ENCODE measurements at regions not wholly inside any gene's neighbourhood (a gene's known extent, or its start where the extent isn't known, plus 50 kb on each side); places are given as distances from the start of the nearest gene placed in this dataset.

DNA sequence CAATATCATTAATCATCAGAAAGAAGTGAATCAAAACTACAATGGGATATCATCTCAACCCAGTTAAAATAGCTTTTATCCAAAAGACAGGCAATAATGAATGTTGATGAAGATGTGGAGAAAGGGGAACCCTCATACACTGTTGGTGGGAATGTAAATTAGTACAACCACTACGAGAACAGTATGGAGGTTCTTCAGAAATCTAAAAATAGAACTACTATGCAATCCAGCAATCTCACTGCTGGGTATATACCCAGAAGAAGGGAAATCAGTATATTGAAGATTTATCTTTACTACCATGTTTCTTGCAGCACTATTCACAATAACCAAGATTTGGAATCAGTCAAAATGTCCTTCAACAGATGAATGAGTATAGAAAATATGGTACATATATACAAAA is 189.8 kb downstream of the HHIPL2 start:
- ChIA-PET POLR2A (no interaction called here), CTCF (no interaction called here)
- DNase-seq (ENCODE audit: extremely low spot score): no peak
- TF ChIP-seq BHLHE40 (IDR thresholded peaks at IDR 0.05; ENCODE audit: borderline replicate concordance): no peak
- no peak for TF ChIP-seq FOXM1 (IDR thresholded peaks at IDR 0.05; ENCODE audit: borderline replicate concordance)
- TF ChIP-seq FOXK2 (IDR thresholded peaks at IDR 0.05): no peak
- TF ChIP-seq NFRKB (IDR thresholded peaks at IDR 0.05): no peak
- no peak for TF ChIP-seq L3MBTL2 (conservative IDR thresholded peaks at IDR 0.05)
- TF ChIP-seq SP1 (IDR thresholded peaks at IDR 0.05): no peak
- no peak for TF ChIP-seq HDGF (IDR thresholded peaks at IDR 0.05; ENCODE audit: borderline replicate concordance)
- TF ChIP-seq, protein P1, sequence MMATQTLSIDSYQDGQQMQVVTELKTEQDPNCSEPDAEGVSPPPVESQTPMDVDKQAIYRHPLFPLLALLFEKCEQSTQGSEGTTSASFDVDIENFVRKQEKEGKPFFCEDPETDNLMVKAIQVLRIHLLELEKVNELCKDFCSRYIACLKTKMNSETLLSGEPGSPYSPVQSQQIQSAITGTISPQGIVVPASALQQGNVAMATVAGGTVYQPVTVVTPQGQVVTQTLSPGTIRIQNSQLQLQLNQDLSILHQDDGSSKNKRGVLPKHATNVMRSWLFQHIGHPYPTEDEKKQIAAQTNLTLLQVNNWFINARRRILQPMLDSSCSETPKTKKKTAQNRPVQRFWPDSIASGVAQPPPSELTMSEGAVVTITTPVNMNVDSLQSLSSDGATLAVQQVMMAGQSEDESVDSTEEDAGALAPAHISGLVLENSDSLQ (IDR thresholded peaks at IDR 0.05): no peak
- no peak for TF ChIP-seq LEF1 (IDR thresholded peaks at IDR 0.05; ENCODE audit: borderline replicate concordance)
- TF ChIP-seq SUZ12 (IDR thresholded peaks at IDR 0.05): no peak
- no peak for TF ChIP-seq ARNT (IDR thresholded peaks at IDR 0.05)
- TF ChIP-seq ZNF384 (IDR thresholded peaks at IDR 0.05): no peak
- no peak for TF ChIP-seq CTBP1 (IDR thresholded peaks at IDR 0.05; ENCODE audit: borderline replicate concordance)
- no peak for TF ChIP-seq ELF4 (IDR thresholded peaks at IDR 0.05)

GRCh38 chr1:222357252-222357651 is 190.7 kb downstream of the HHIPL2 start:
- POLR2A ChIA-PET: no interaction called here
- CTCF ChIA-PET: no interaction called here
- TF ChIP-seq FOXK2 (IDR thresholded peaks at IDR 0.05): no peak
- no peak for TF ChIP-seq ZNF384 (IDR thresholded peaks at IDR 0.05)
- TF ChIP-seq LEF1 (IDR thresholded peaks at IDR 0.05; ENCODE audit: borderline replicate concordance): no peak
- TF ChIP-seq CTBP1 (IDR thresholded peaks at IDR 0.05; ENCODE audit: borderline replicate concordance): no peak
- TF ChIP-seq L3MBTL2 (conservative IDR thresholded peaks at IDR 0.05): no peak
- TF ChIP-seq, protein P1 (IDR thresholded peaks at IDR 0.05): no peak
- no peak for TF ChIP-seq BHLHE40 (IDR thresholded peaks at IDR 0.05; ENCODE audit: borderline replicate concordance)
- no peak for TF ChIP-seq HDGF (IDR thresholded peaks at IDR 0.05; ENCODE audit: borderline replicate concordance)
- TF ChIP-seq FOXM1 (IDR thresholded peaks at IDR 0.05; ENCODE audit: borderline replicate concordance): no peak
- no peak for TF ChIP-seq TARDBP (IDR thresholded peaks at IDR 0.05)
- no peak for TF ChIP-seq ARNT (IDR thresholded peaks at IDR 0.05)
- no peak for TF ChIP-seq SP1 (IDR thresholded peaks at IDR 0.05)
- no peak for TF ChIP-seq FOXA1 (IDR thresholded peaks at IDR 0.05)
- TF ChIP-seq ELF4 (IDR thresholded peaks at IDR 0.05): no peak
- no peak for TF ChIP-seq NFRKB (IDR thresholded peaks at IDR 0.05)
- TF ChIP-seq SUZ12 (IDR thresholded peaks at IDR 0.05): no peak
- DNase-seq (ENCODE audit: extremely low spot score): no peak

DNA sequence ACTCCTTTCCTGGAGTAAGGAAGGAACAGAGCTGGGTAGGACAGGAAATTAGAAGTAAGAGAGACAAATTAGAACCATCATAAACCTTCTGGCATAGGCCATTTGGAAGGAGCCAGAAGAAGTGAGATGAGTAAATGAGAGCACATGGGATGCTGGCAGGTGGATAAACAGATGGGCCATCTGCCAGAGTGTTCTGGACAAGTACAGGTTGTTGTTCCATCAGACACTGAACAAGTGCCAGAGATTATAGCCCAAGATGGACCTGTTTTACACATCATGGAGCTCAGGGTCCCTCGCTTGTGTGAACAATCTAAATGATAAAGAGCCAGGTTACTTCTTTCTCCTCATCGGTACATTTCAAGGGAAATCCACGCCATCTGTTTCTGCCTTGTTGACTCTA is 200.3 kb downstream of the HHIPL2 start:
- POLR2A ChIA-PET: no interaction called here
- no peak for DNase-seq (ENCODE audit: extremely low spot score)
- CTCF ChIA-PET: no interaction called here
- TF ChIP-seq TARDBP (IDR thresholded peaks at IDR 0.05): no peak
- no peak for TF ChIP-seq ELF4 (IDR thresholded peaks at IDR 0.05)
- TF ChIP-seq FOXM1 (IDR thresholded peaks at IDR 0.05; ENCODE audit: borderline replicate concordance): no peak
- TF ChIP-seq NFRKB (IDR thresholded peaks at IDR 0.05): no peak
- TF ChIP-seq ARNT (IDR thresholded peaks at IDR 0.05): no peak
- TF ChIP-seq SUZ12 (IDR thresholded peaks at IDR 0.05): no peak
- no peak for TF ChIP-seq ZNF384 (IDR thresholded peaks at IDR 0.05)
- TF ChIP-seq L3MBTL2 (conservative IDR thresholded peaks at IDR 0.05): no peak
- no peak for TF ChIP-seq FOXA1 (IDR thresholded peaks at IDR 0.05)
- no peak for TF ChIP-seq CTBP1 (IDR thresholded peaks at IDR 0.05; ENCODE audit: borderline replicate concordance)
- TF ChIP-seq BHLHE40 (IDR thresholded peaks at IDR 0.05; ENCODE audit: borderline replicate concordance): no peak
- TF ChIP-seq HDGF (IDR thresholded peaks at IDR 0.05; ENCODE audit: borderline replicate concordance): no peak
- TF ChIP-seq, protein P1 (IDR thresholded peaks at IDR 0.05): no peak

GRCh38 chr1:222346955-222347354 is 200.9 kb downstream of the HHIPL2 start:
- POLR2A ChIA-PET: no interaction called here
- TF ChIP-seq FOXA1 (IDR thresholded peaks at IDR 0.05): no peak
- no peak for TF ChIP-seq TARDBP (IDR thresholded peaks at IDR 0.05)
- no peak for TF ChIP-seq ELF4 (IDR thresholded peaks at IDR 0.05)
- no peak for TF ChIP-seq FOXM1 (IDR thresholded peaks at IDR 0.05; ENCODE audit: borderline replicate concordance)
- CTCF ChIA-PET: no interaction called here
- no peak for DNase-seq (ENCODE audit: extremely low spot score)

DNA sequence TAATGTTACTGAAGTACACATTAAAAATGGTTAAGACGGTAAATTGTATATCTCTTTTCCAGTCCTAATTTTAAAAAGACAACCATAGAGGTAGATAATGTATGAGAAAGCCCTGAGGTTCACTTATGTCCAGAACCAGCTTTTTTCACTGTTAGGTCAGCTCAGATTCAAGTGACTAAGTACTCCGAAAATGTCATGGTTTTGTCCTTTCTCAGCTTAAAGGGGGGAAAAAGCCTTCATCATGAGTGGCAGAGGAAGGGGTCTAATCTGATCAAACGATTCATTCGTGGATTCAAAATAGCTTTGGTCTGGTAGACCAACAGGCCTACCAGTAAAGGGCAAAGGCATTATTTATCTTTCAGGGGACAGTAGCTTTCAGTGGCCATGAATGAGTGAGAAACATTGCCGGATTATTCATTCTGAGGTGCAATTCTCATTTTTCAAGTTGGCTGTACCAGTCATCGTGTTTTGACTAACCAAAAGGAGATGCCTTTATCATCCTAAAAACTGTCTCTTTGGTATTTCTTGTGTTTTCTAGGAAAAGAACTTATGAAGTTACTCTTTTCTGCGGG is 208.4 kb downstream of the HHIPL2 start:
- ChIA-PET CTCF (no interaction called here), POLR2A (no interaction called here)

More for the DNA sequence above, 208.4 kb downstream of the HHIPL2 start:
- TF ChIP-seq ELF4 (IDR thresholded peaks at IDR 0.05) (no peak), HDGF (IDR thresholded peaks at IDR 0.05; ENCODE audit: borderline replicate concordance) (no peak), FOXM1 (IDR thresholded peaks at IDR 0.05; ENCODE audit: borderline replicate concordance) (no peak), TARDBP (IDR thresholded peaks at IDR 0.05) (no peak), SUZ12 (IDR thresholded peaks at IDR 0.05) (no peak), CTBP1 (IDR thresholded peaks at IDR 0.05; ENCODE audit: borderline replicate concordance) (no peak), NFRKB (IDR thresholded peaks at IDR 0.05) (no peak), BHLHE40 (IDR thresholded peaks at IDR 0.05; ENCODE audit: borderline replicate concordance) (no peak), SP1 (IDR thresholded peaks at IDR 0.05) (no peak), ZNF384 (IDR thresholded peaks at IDR 0.05) (no peak), LEF1 (IDR thresholded peaks at IDR 0.05; ENCODE audit: borderline replicate concordance) (no peak), ARNT (IDR thresholded peaks at IDR 0.05) (no peak), FOXA1 (IDR thresholded peaks at IDR 0.05) (no peak), FOXK2 (IDR thresholded peaks at IDR 0.05) (no peak)
- TF ChIP-seq, protein P1 (IDR thresholded peaks at IDR 0.05): no peak
- DNase-seq (ENCODE audit: extremely low spot score): no peak
